ENCODE measurements at regions not wholly inside any gene's neighbourhood (a gene's known extent, or its start where the extent isn't known, plus 50 kb on each side); places are given as distances from the start of the nearest gene placed in this dataset.

DNA sequence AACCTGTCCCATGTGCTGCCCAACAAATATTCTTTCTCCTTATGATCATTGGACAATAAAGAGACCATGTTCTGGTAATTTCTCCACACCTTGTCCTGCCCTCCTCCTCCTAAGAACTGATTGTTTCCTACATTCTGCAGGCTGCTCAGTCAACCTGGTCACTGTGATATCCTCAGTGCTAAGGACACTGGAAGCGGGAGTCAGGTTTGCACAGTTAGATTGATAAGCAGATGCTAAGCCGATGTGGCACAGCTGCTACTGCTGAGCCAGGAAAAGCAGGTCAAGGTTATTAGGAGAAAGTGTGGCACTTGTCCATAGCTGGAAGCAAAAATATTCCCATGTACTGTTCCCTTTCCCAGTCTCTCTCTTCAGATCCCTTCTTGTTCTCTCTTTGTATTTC, 154.8 kb downstream of the TFAP2B start:
- no peaks in the 10 kb centered on the region for H3K36me3 ChIP-seq (ENCODE audit: insufficient read depth, low read length)
- no peaks in the 10 kb centered on the region for H3K9me3 ChIP-seq (ENCODE audit: control insufficient read depth, insufficient read depth, low read length)
- no peak overlapping the region for H3K9ac ChIP-seq (ENCODE audit: low read depth, low read length)
- H3K4me1 ChIP-seq (ENCODE audit: insufficient read depth, low read length), result no peaks in the 10 kb centered on the region

DNA sequence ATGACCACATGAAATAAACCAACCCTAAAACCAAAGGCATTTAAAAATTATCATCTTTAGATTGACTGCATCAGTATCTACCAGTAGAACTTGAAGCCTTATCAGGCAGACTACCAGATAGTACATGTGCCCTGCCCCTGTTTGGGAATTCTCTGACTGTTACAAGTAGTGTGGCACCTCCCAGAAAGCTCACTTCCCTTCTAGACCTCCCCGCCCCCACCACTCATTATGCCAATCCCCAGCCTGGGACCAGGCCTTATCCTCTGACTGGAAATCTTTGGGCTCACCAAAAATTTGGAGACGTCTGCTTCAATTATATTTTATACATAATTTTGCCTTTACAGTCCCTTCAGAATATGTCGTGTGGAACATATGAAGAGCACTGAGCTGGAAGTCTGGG, 155.6 kb downstream of the TFAP2B start:
- no peaks in the 10 kb centered on the region for H3K9me3 ChIP-seq (ENCODE audit: control insufficient read depth, insufficient read depth, low read length)
- no peaks in the 10 kb centered on the region for H3K4me1 ChIP-seq (ENCODE audit: insufficient read depth, low read length)
- H3K9ac ChIP-seq (ENCODE audit: low read depth, low read length), result no peak overlapping the region
- H3K36me3 ChIP-seq (ENCODE audit: insufficient read depth, low read length), result no peaks in the 10 kb centered on the region

DNA sequence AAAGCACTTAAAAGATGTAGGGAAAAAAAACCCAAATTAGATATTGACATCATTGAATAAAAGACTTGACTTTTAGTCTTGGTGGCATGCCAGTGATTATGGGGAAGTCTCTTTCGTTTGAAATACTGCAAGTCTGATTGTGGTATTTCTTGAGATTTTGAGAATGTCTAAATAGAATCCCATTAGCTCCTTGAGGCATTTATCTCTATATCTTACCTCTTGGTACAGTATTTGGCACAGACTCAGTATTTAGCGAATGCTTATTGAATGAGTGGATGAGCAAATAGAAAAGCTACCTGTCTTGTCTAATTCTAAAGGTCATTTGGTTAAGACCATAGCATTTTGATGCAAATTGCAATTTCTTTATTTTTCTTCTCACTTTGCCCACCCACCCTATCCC, 156.5 kb downstream of the TFAP2B start:
- Histone ChIP-seq H3K9ac (ENCODE audit: low read depth, low read length) (no peak overlapping the region), H3K9me3 (ENCODE audit: control insufficient read depth, insufficient read depth, low read length) (no peaks in the 10 kb centered on the region), H3K36me3 (ENCODE audit: insufficient read depth, low read length) (no peaks in the 10 kb centered on the region), H3K4me1 (ENCODE audit: insufficient read depth, low read length) (no peaks in the 10 kb centered on the region)

DNA sequence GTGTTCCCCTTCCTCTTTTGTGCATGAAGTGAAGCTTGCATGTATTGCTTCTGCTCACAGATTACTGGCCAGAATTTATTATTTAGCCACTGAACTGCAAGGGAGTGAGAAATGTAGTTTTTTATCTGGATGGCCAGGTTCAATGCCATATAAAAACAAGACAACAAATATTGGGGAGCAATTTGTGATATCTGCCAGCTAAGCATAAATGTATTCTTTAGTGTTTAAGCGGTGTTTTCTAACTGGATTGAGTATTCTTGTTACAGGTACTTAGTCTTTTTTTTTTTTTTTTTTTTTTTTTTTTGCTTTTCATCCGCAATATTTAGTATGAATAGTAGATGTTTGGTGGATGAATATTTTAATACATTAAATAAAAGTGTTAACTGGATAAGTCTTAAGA, 158.2 kb downstream of the TFAP2B start:
- Histone ChIP-seq H3K4me1 (ENCODE audit: insufficient read depth, low read length) (no peaks in the 10 kb centered on the region), H3K9ac (ENCODE audit: low read depth, low read length) (no peak overlapping the region), H3K9me3 (ENCODE audit: control insufficient read depth, insufficient read depth, low read length) (no peaks in the 10 kb centered on the region), H3K36me3 (ENCODE audit: insufficient read depth, low read length) (no peaks in the 10 kb centered on the region)

DNA sequence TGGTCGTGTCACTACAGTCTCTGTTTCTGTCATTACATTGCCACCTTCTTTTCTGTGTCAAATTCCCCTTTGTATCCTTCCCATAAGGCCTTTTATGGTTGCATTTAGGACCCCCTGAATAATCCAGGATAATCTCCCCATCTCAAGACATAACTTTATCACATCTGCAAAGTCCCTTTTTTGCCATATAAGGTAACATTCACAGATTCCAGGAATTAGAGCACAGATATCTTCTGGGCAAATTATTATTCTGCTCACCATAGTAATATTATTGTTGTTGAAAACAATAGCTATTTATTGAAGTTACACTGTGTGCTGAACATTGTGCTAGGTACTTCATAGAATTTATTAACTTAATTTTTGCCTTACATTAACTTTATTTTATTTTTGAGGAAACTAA, 159.1 kb downstream of the TFAP2B start:
- no peaks in the 10 kb centered on the region for H3K4me1 ChIP-seq (ENCODE audit: insufficient read depth, low read length)
- no peak overlapping the region for H3K9ac ChIP-seq (ENCODE audit: low read depth, low read length)
- no peaks in the 10 kb centered on the region for H3K9me3 ChIP-seq (ENCODE audit: control insufficient read depth, insufficient read depth, low read length)
- H3K36me3 ChIP-seq (ENCODE audit: insufficient read depth, low read length), result no peaks in the 10 kb centered on the region

DNA sequence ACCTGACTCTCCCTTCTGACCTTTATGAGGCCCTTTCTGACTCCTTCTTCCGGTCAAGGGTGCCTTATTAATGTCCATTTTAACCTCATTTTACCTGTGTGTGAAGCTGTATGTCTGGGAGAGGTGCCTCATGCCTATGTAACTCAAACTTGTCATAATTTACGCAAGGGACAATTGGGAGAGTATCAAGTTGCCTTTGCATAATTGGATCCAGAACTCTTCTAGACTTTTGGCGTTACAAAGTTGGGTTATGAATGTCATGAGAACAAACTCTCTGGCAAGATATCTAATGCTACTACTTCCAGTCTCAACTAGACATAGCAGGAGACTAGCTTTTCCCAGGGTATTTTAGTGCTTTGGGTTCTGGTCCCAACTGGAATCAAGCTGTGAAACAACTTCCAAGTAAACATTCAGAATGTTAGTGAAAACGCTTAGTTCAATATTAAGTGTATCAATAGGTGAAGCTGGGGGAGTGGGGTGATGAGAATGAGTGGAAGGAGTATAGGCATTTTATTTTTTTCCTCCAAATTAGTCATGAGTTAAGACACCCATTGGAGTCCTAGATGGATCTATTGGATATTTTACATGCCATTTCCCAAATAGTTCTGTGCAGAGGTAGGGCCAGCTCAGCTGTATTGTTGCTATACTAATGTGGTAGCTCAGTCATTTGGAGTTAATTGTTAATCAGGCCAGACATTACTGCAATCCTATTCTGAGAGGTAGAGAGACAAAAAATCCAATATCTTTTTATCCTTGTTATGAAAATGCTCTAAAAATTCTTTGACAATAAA, 159.9 kb downstream of the TFAP2B start:
- H3K36me3 ChIP-seq (ENCODE audit: insufficient read depth, low read length), result no peaks in the 10 kb centered on the region
- H3K9ac ChIP-seq (ENCODE audit: low read depth, low read length), result no peak overlapping the region
- H3K9me3 ChIP-seq (ENCODE audit: control insufficient read depth, insufficient read depth, low read length), result no peaks in the 10 kb centered on the region
- H3K4me1 ChIP-seq (ENCODE audit: insufficient read depth, low read length), result no peaks in the 10 kb centered on the region

DNA sequence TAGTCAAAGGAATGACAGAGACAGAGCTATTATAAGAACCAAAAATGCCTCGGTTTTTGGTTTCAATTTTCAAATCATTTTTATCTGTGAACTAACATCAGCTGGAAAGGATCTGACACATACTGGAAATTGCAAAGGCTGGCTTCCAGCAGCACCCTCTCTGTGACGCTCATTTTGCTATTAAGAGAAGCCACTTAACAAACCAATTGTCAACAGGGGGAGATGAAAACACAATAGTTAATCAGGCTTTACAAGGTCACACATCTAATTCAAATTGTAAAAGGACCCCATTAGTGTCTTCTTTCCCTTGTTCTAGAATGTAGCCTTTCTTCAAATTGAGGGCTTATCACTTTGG, 160.5 kb downstream of the TFAP2B start:
- Histone ChIP-seq H3K9me3 (ENCODE audit: control insufficient read depth, insufficient read depth, low read length) (no peaks in the 10 kb centered on the region), H3K9ac (ENCODE audit: low read depth, low read length) (no peak overlapping the region), H3K4me1 (ENCODE audit: insufficient read depth, low read length) (no peaks in the 10 kb centered on the region), H3K36me3 (ENCODE audit: insufficient read depth, low read length) (no peaks in the 10 kb centered on the region)

DNA sequence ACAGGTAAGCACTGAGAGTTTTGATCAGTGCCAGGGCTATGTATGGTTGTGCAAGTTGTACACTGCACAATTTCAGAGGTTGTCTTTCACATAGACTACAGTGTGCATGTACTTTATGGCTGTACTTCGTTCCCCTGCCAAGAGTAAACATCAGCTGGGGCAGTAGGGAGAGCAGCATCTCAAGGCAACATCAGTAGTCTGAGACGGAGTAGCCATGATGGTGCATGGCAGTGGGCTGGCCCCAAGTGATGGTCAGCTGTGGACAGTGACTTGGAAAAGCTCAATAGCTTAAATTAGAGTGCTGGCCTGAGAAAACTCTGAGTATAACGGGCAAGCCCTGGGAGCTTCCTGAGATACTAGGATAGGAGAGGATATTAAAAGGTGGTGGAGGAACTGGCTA, 165.5 kb downstream of the TFAP2B start:
- Histone ChIP-seq H3K9ac (ENCODE audit: low read depth, low read length) (no peak overlapping the region), H3K9me3 (ENCODE audit: control insufficient read depth, insufficient read depth, low read length) (no peaks in the 10 kb centered on the region), H3K36me3 (ENCODE audit: insufficient read depth, low read length) (no peaks in the 10 kb centered on the region), H3K4me1 (ENCODE audit: insufficient read depth, low read length) (no peaks in the 10 kb centered on the region)

DNA sequence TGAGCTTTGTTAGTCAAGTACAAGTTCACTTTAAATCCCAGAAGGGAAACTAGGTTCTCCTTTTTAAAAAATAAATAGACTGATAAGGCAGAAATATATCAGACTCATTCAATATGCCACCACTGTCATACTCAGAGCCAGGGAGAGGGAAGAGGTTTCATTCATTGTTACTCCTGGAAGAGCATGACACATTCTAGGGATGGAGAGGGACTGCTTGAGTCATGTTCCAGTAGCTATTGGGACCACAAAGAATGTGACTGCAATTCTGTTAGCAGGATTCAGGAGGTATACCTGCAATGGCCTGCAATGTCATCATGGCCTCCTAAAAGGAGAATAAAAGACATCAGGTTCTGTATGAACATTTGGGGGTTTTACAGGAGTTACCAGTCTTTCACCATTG, 167.6 kb downstream of the TFAP2B start:
- H3K36me3 ChIP-seq (ENCODE audit: insufficient read depth, low read length), result no peaks in the 10 kb centered on the region
- H3K9me3 ChIP-seq (ENCODE audit: control insufficient read depth, insufficient read depth, low read length), result no peaks in the 10 kb centered on the region
- no peaks in the 10 kb centered on the region for H3K4me1 ChIP-seq (ENCODE audit: insufficient read depth, low read length)
- H3K9ac ChIP-seq (ENCODE audit: low read depth, low read length), result no peak overlapping the region

DNA sequence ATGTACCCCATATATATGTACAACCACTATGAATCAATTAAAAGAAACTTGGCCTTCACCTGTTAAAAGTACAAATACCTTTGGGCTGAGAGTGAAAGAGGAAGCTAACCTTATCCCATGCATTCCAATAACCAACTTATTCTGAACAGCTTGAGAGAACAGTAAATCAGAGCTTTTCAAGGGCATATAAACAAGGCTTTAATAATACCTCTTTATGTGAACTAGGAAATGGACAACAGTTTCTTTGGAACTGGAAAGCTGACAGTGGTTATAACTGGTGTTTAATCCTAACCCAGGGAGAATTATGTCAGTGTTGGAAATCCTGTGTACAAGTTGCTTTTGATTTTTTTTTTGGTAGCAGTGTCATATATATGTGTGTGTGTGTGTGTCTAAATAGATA, 170.5 kb downstream of the TFAP2B start:
- H3K9me3 ChIP-seq (ENCODE audit: control insufficient read depth, insufficient read depth, low read length), result no peaks in the 10 kb centered on the region
- no peak overlapping the region for H3K9ac ChIP-seq (ENCODE audit: low read depth, low read length)
- H3K36me3 ChIP-seq (ENCODE audit: insufficient read depth, low read length), result no peaks in the 10 kb centered on the region
- no peaks in the 10 kb centered on the region for H3K4me1 ChIP-seq (ENCODE audit: insufficient read depth, low read length)

DNA sequence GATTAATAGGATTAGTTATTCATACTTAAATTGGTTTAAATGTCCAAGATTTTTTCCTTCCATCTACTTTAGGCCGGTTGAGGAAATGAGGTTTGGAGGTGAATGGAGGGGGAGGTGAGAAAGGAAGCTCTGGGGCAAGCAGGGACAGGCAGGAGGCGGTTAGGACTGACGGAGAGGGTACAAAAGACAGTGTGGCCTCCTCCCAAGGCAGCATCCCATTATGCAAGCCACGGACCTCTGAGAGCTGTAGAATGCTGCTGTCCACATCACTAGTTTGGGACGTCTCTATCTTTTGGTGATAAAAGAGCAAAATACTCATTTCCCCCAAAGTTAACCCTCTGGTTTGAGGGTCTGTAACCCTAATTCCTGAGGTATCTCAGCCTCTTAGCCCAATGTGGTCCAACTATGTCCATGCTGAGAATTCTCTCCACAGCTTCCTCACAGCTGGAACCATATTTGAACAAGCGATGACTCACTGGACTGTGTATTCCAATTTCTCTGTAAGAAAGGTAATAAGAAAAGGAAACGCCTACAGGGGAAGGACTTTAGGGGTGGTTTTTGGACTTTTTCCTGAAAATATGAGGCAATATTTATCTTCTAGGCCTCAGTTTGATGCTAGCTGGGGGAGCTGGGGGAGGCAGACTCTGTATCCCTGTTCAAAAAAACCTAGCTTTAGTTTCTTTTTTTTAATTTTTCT, 172.2 kb downstream of the TFAP2B start:
- no peaks in the 10 kb centered on the region for H3K9me3 ChIP-seq (ENCODE audit: control insufficient read depth, insufficient read depth, low read length)
- no peaks in the 10 kb centered on the region for H3K4me1 ChIP-seq (ENCODE audit: insufficient read depth, low read length)
- H3K36me3 ChIP-seq (ENCODE audit: insufficient read depth, low read length), result no peaks in the 10 kb centered on the region
- no peak overlapping the region for H3K9ac ChIP-seq (ENCODE audit: low read depth, low read length)

DNA sequence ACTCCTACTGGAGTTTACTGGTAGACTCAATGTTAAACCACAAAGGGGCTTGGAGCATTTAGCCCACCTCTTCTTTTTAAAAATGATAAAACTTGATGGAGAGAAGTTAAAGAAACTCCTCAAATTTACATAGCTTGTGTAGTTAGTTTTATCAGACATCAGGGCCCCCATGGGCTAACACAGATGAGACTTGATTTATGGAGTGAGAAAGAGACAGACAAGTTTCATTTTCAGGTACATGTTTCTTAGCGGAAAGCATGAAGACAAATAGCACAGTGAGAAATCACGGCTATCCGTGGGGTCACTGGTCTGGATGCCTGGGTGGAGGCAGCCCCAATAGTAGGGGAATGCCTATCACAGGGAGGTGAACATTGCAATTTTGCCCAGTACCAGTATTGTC, 173.6 kb downstream of the TFAP2B start:
- H3K4me1 ChIP-seq (ENCODE audit: insufficient read depth, low read length), result no peaks in the 10 kb centered on the region
- no peaks in the 10 kb centered on the region for H3K36me3 ChIP-seq (ENCODE audit: insufficient read depth, low read length)
- H3K9me3 ChIP-seq (ENCODE audit: control insufficient read depth, insufficient read depth, low read length), result no peaks in the 10 kb centered on the region
- H3K9ac ChIP-seq (ENCODE audit: low read depth, low read length), result no peak overlapping the region

DNA sequence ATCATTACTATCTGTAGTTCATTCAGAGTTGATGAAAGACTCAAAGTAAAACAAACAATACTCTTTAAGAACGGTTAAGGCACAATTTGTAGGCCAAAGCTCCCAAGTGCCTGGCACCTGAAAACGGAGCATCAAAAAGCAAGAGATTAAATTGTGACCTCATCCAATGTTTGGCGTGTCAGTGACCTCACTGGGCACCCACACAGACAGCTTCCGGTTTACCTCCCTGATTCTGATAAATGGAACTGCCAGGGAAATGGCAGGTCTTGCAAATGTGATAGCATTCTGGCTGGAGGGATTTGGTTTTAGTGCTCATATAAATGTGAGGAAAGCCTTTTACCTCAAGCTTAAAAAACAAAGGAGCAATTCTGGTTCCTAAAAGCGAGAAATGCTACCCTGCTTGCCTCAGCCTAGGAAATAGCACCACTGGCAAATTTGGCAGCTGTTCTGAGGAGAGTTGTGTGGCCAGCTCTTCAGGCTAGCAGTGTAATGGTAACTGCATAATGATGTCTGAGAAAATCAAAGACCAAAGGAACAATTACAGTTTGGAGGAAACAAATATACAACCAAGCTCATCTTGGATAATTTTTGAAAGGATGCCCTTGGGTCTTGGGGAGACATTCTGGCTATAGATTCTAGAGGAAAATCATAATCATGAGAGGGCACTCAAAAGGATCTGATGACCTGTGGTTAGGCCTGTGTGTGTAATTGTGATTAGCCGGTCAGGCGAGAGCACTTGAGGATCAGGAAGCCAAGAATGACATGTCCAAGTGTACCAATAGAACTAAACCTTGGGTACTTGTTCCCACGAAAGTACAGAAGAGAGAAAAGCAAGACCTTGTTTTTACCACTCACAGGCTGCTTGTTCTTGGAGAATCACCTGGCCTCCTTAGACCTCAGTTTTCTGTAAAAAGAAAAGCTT, 174.3 kb downstream of the TFAP2B start:
- H3K9me3 ChIP-seq (ENCODE audit: control insufficient read depth, insufficient read depth, low read length), result no peaks in the 10 kb centered on the region
- no peaks in the 10 kb centered on the region for H3K4me1 ChIP-seq (ENCODE audit: insufficient read depth, low read length)
- no peaks in the 10 kb centered on the region for H3K36me3 ChIP-seq (ENCODE audit: insufficient read depth, low read length)
- H3K9ac ChIP-seq (ENCODE audit: low read depth, low read length), result no peak overlapping the region

DNA sequence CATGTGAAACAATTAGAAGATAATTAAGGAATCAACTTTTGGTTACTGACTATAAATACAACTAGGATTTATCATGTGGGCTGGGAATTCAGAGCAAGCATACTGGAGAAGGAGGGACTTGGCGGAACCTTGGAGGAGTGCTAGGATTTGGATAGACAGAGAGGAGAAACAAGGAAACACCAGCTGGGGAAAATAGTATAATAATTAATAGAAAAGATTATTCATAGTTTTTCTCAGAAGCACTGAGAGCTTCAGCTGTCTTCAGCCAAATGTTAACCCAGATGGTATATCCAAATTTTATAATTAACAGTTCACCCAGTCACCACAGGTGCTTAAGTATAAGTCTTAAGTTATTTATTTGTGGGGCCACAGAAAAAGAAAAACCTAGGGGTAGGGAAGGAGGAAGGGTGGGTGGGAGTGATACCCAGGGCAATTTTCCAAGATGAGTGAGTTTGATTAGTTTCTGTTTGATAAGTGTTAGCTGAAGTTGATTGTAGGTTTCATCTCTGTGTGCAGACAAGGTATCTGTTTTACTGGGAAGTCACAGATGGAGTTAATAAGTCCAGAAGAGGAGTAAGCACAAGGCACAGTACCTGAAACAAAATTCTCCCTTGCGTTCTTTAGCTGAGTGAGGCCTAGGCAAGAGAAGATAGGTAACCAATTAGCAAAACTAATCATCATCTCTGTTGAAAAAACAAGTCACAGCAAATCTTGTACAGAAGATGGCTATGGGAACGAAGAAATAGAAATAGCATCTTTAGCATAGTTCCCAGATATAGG, 175.5 kb downstream of the TFAP2B start:
- no peaks in the 10 kb centered on the region for H3K9me3 ChIP-seq (ENCODE audit: control insufficient read depth, insufficient read depth, low read length)
- no peak overlapping the region for H3K9ac ChIP-seq (ENCODE audit: low read depth, low read length)
- H3K36me3 ChIP-seq (ENCODE audit: insufficient read depth, low read length), result no peaks in the 10 kb centered on the region
- H3K4me1 ChIP-seq (ENCODE audit: insufficient read depth, low read length), result no peaks in the 10 kb centered on the region
